GM23248 (cell line): ENCODE measurements at regions not wholly inside any gene's neighbourhood (a gene's known extent, or its start where the extent isn't known, plus 50 kb on each side); places are given as distances from the start of the nearest gene placed in this dataset.

Experiments used
- EZH2 ChIP-seq: fragments of 200-600 bp; sonication (generic); IDR thresholded peaks from 2 replicates; pipeline ENCODE4 v1.6.1; 2018; ENCODE audit warnings: antibody characterized with exemption, mild to moderate bottlenecking; ENCODE audit not compliant: insufficient read depth, poor library complexity, severe bottlenecking
- EZH2phosphoT487 ChIP-seq: fragments of 200-600 bp; sonication (generic); IDR thresholded peaks from 2 replicates; pipeline ENCODE4 v1.6.1; 2018; ENCODE audit warnings: antibody characterized with exemption, moderate library complexity, mild to moderate bottlenecking, low read depth; ENCODE audit not compliant: insufficient read depth

DNA sequence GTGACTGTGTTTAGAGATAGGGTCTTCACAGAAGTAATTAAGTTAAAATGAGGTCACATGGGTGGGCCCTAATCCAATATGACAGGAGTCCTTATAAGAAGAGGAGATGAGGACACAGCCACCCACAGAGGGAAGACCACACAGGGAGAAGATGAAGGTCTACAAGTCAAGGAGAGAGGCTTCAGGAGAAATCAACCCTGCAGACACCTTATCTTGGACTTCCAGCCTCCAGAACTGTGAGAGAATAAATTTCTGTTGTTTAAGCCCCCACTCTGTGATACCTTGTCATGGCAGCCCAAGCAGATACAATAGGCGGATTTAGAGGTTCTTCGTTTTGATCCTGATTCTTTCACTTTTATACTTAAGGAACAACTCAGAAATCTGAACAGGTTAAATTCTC is 63.5 kb upstream of the NEDD9 start:
- no peak for TF ChIP-seq EZH2
- no peak for TF ChIP-seq EZH2phosphoT487
